Panc1 (cell line): ENCODE measurements at regions not wholly inside any gene's neighbourhood (a gene's known extent, or its start where the extent isn't known, plus 50 kb on each side); places are given as distances from the start of the nearest gene placed in this dataset.

Source experiments
- SIN3A ChIP-seq: IDR thresholded peaks from 2 replicates; pipeline ENCODE4 v1.6.1; 2012; ENCODE audit warnings: low read depth, mild to moderate bottlenecking, low read length, moderate library complexity, borderline replicate concordance; ENCODE audit not compliant: insufficient read depth
- TF ChIP-seq, protein P1 (sequence below): fragments of 450-650 bp; IDR thresholded peaks from 2 replicates; pipeline ENCODE4 v1.5.1; 2017; ENCODE audit warnings: mild to moderate bottlenecking

DNA sequence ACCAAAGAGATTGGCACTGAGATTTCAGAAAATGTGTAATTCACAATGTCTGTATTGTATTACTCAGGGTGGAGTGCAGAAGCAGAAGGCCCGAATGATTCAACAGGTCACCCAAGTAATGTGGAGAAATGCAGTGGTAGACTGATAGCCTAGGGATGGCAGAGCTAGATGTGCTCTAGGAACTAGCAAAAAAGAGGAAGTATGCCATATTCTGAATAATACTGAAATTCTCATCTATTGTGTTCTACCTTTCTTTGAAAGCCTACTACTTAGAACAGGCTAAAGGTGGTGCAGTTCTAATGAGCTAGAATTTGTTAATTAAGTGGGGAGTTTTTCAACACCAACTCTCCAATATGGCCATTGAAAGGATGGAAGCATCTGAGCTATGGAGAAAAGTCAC lies 1449.8 kb upstream of the MIR17HG start:
- TF ChIP-seq, protein P1, sequence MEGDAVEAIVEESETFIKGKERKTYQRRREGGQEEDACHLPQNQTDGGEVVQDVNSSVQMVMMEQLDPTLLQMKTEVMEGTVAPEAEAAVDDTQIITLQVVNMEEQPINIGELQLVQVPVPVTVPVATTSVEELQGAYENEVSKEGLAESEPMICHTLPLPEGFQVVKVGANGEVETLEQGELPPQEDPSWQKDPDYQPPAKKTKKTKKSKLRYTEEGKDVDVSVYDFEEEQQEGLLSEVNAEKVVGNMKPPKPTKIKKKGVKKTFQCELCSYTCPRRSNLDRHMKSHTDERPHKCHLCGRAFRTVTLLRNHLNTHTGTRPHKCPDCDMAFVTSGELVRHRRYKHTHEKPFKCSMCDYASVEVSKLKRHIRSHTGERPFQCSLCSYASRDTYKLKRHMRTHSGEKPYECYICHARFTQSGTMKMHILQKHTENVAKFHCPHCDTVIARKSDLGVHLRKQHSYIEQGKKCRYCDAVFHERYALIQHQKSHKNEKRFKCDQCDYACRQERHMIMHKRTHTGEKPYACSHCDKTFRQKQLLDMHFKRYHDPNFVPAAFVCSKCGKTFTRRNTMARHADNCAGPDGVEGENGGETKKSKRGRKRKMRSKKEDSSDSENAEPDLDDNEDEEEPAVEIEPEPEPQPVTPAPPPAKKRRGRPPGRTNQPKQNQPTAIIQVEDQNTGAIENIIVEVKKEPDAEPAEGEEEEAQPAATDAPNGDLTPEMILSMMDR = no peak
- no peak for TF ChIP-seq SIN3A
